GM12878 (cell line): ENCODE measurements at regions not wholly inside any gene's neighbourhood (a gene's known extent, or its start where the extent isn't known, plus 50 kb on each side); places are given as distances from the start of the nearest gene placed in this dataset.

Experiments used
- ATAC-seq: fragments of 200-7000 bp; cut with Tn5 transposase; 3 replicates; pipeline ENCODE4 v1.9.1; 2020; ENCODE audit warnings: mild to moderate bottlenecking, moderate library complexity
- BruUV-seq: library from RNA; stranded (reverse); fragments of 400-500 nt; replicated peaks from 2 replicates; lab custom pipeline; 2021; lab: Mats Ljungman, UMichigan
- CTCF ChIA-PET: fragments of 300-600 bp; sonication (Branson Sonifier 250); formaldehyde crosslinking; extraction: SDS; loops from one replicate; lab custom pipeline; 2021; ENCODE audit warnings: inconsistent platforms; lab: Yijun Ruan, JAX
- POLR2A ChIA-PET: fragments of 350-600 bp; formaldehyde crosslinking; extraction: SDS; loops from one replicate; lab custom pipeline; 2021; ENCODE audit warnings: inconsistent platforms; lab: Charles Lee
- RAD21 ChIA-PET: fragments of 300-600 bp; sonication (Branson Sonifier 250); formaldehyde crosslinking; loops from one replicate; lab custom pipeline; 2023; ENCODE audit warnings: antibody characterized with exemption; ENCODE audit not compliant: unreplicated experiment; lab: Charles Lee
- SMC1A ChIA-PET: fragments of 300-600 bp; sonication (Branson Sonifier 250); formaldehyde crosslinking; loops from one replicate; lab custom pipeline; 2023; ENCODE audit not compliant: unreplicated experiment, uncharacterized antibody; lab: Charles Lee
- DNase-seq: peaks from one replicate; pipeline ENCODE4 v3.0.0-alpha.2; 2011; ENCODE audit warnings: low read depth, low spot score
- FAIRE-seq: peaks from 3 replicates; lab custom pipeline; 2011; peaks lifted over from hg19 to GRCh38; lab: Jason Lieb, UNC
- H2AFZ ChIP-seq: 2 replicates; pipeline ENCODE4 v1.6.0; 2011; ENCODE audit warnings: low read depth, low read length, control low read depth; ENCODE audit not compliant: control insufficient read depth
- H3K27ac ChIP-seq: 2 replicates; pipeline ENCODE4 v1.5.1; 2011; ENCODE audit warnings: control low read depth; ENCODE audit not compliant: control insufficient read depth, insufficient read depth
- H3K27me3 ChIP-seq, 2 experiments: replicated peaks in 1 of 2; 2 replicates each; pipeline versions ENCODE4 v1.6.0 to v1.6.1; 2011; ENCODE audit warnings: low read length in 1 of 2; ENCODE audit not compliant: control insufficient read depth in 2 of 2, insufficient read depth in 2 of 2
- H3K36me3 ChIP-seq, 2 experiments: 2 replicates each; pipeline ENCODE4 v1.5.1; 2011; ENCODE audit warnings: low read length in 1 of 2; ENCODE audit not compliant: control insufficient read depth in 2 of 2, insufficient read depth in 2 of 2
- H3K4me1 ChIP-seq: 2 replicates; pipeline ENCODE4 v1.6.1; 2011; ENCODE audit warnings: mild to moderate bottlenecking, low read length, moderate library complexity, mixed read lengths; ENCODE audit not compliant: control insufficient read depth, insufficient read depth
- H3K4me2 ChIP-seq: 2 replicates; pipeline ENCODE4 v1.6.0; 2011; ENCODE audit warnings: control low read depth; ENCODE audit not compliant: control insufficient read depth, insufficient read depth
- H3K4me3 ChIP-seq: fragments of 200-600 bp; sonication (generic); 2 replicates; pipeline ENCODE4 v1.5.1; 2016
- H3K79me2 ChIP-seq: 2 replicates; pipeline ENCODE4 v1.6.0; 2011; ENCODE audit warnings: low read length; ENCODE audit not compliant: control insufficient read depth, insufficient read depth
- H3K9ac ChIP-seq: 2 replicates; pipeline ENCODE4 v1.8.0; 2011; ENCODE audit warnings: low read length, control low read depth, mixed read lengths; ENCODE audit not compliant: control insufficient read depth, insufficient read depth
- H3K9me3 ChIP-seq: replicated peaks from 3 replicates; pipeline ENCODE4 v1.5.1; 2011; ENCODE audit warnings: mild to moderate bottlenecking, low read length; ENCODE audit not compliant: control insufficient read depth, insufficient read depth
- H4K20me1 ChIP-seq: 2 replicates; pipeline ENCODE4 v1.6.0; 2011; ENCODE audit not compliant: control insufficient read depth, insufficient read depth
- CEBPB ChIP-seq, 2 experiments: fragments of 150-350 bp in 1 of 2; IDR thresholded peaks; 2 replicates each; pipeline ENCODE4 v1.6.1; 2012 to 2014; ENCODE audit warnings: low read depth in 2 of 2, low read length in 2 of 2, borderline replicate concordance in 1 of 2, inconsistent platforms in 1 of 2
- E2F4 ChIP-seq: IDR thresholded peaks from 2 replicates; pipeline ENCODE4 v1.6.1; 2012; ENCODE audit warnings: low read depth, low read length, improper control_type of control experiment
- HCFC1 ChIP-seq: fragments of 150-350 bp; IDR thresholded peaks from 2 replicates; pipeline ENCODE4 v1.6.1; 2014; ENCODE audit warnings: low read length
- IKZF1 ChIP-seq: fragments of 450-650 bp; conservative IDR thresholded peaks from 2 replicates; pipeline ENCODE4 v1.6.1; 2017; ENCODE audit warnings: antibody characterized with exemption, mild to moderate bottlenecking
- MTA2 ChIP-seq: fragments of 450-650 bp; IDR thresholded peaks from 2 replicates; pipeline ENCODE4 v1.6.1; 2016; ENCODE audit warnings: low read depth, mild to moderate bottlenecking, moderate library complexity
- SIN3A ChIP-seq: IDR thresholded peaks from 2 replicates; pipeline ENCODE4 v1.6.1; 2012; ENCODE audit warnings: low read depth, low read length, improper control_type of control experiment
- SMARCA5 ChIP-seq: fragments of 450-650 bp; IDR thresholded peaks from 2 replicates; pipeline ENCODE4 v1.6.1; 2017; ENCODE audit warnings: mild to moderate bottlenecking
- ZZZ3 ChIP-seq: IDR thresholded peaks from 2 replicates; pipeline ENCODE4 v1.6.1; 2011; ENCODE audit warnings: low read depth; ENCODE audit not compliant: control insufficient read depth, insufficient read length
- WGBS: methylation state at CpG from one replicate; pipeline ENCODE4 v1.1.6; 2016; ENCODE audit warnings: low lambda C conversion rate; ENCODE audit not compliant: insufficient replicate concordance, insufficient coverage; ENCODE audit errors: missing lambda C conversion rate; 5-methylcytosine and 5-hydroxymethylcytosine counted together
- in situ Hi-C: fragments of 300-500 bp; cut with MboI; formaldehyde crosslinking; loops from 9 replicates; pipeline ENCODE4 v1.14.3; 2018; ENCODE audit warnings: mixed read lengths
- intact Hi-C: fragments of 100-400 bp; cut with micrococcal nuclease; formaldehyde crosslinking; loops from one replicate; pipeline ENCODE4 v1.14.2; 2022; ENCODE audit not compliant: unreplicated experiment

GRCh38 chr10:107540981-107541380 is 376.5 kb upstream of the SORCS1 start:
- SMC1A ChIA-PET: interaction anchor here (0.9 to 2.3 kb wide), 4 partner anchors 9 to 564 kb away, joined by 3 to 7 read pairs (median 4); no protein-coding TSS in a partner anchor
- CTCF ChIA-PET: no interaction called here
- BruUV-seq: no TSS peak
- intact Hi-C loops (no loop called here), in situ Hi-C loops (no loop called here)
- DNase-seq (no peak), FAIRE-seq (no peak), ATAC-seq (no peak)
- POLR2A ChIA-PET: no interaction called here
- Histone ChIP-seq H4K20me1 (no peaks in the 10 kb centered on the region), H3K27me3 (no peaks in the 10 kb centered on the region), H3K4me1 (no peaks in the 10 kb centered on the region), H2AFZ (no peak overlapping the region), H3K9me3 (no peaks in the 10 kb centered on the region), H3K27ac (no peak overlapping the region), H3K4me3 (no peak overlapping the region), H3K4me2 (no peak overlapping the region), H3K9ac (no peak overlapping the region), H3K36me3 (no peaks in the 10 kb centered on the region), H3K79me2 (no peaks in the 10 kb centered on the region)
- 62% methylated on average over 1 of the region's 1 CpG for WGBS
- TF ChIP-seq CEBPB (IDR thresholded peaks at IDR 0.05; ENCODE audit: borderline replicate concordance in 1 of 2, low read depth in 2 of 2, low read length in 2 of 2) (no peak), HCFC1 (no peak), E2F4 (no peak), ZZZ3 (no peak), IKZF1 (no peak), SMARCA5 (no peak), MTA2 (no peak), SIN3A (no peak)
- RAD21 ChIA-PET: no interaction called here
